ENCODE measurements at regions not wholly inside any gene's neighbourhood (a gene's known extent, or its start where the extent isn't known, plus 50 kb on each side); places are given as distances from the start of the nearest gene placed in this dataset.

DNA sequence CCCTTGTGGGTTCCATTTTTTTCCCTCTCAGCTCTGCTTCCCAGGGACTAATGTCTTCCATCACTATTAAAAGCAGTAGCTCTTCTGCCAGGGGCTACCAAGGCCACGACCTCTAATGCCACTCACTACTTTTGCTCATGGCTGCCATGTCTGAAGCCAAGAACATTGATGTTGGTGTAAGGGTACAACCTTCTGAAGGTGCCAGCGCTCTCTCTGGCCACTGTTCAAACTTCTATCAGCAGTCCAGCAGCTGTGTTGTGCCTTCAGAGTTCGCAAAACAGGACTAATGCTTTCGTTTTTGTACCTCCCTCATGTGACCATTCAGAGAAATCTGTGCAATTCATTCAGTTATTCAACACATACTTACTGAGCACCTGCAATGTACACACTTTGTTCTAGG lies 121.5 kb upstream of the ENPEP start:
- WGBS, 2 donors, result 32 to 36% methylated on average over 4 of the region's 4 CpGs

DNA sequence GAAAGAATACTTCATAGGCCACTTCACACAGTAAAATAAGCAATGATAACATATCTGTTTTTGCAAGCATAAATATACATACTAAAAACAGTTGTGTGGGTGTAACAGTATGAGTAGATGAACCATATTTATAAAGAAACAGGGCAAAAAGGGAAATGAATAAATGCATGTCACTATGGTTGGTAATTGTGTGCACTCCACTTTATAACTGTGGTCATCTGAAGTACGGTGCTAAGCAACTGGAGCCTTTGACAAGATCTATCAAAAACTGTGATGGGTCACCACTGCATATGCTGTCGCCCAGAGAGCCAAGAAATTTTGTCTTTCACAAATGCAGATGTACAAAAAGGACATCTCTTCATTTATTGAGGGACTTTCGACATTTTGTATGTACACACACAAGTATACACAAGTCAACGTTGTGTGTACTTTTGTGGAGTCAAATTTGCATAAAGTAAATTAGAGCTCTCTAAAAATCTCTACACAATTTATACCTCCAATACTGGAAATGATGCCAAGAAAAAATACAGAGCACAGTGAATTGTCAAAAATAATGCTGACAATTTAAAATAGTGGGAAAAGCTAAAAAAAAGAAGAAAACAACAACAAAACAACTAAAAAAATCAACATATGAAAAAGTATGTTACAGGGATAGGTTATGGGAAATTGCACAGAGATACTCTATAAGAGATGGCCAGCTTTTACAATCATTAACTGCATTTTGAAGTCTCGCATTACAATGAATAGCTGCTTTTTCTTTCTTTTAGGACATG lies 123.1 kb upstream of the ENPEP start:
- DNase-seq, result no peak

More for the DNA sequence above, 121.5 kb upstream of the ENPEP start:
- H3K4me3 ChIP-seq, result no peak overlapping the region
- DNase-seq (no peak), ATAC-seq (no peak)
- TF ChIP-seq, protein P1, sequence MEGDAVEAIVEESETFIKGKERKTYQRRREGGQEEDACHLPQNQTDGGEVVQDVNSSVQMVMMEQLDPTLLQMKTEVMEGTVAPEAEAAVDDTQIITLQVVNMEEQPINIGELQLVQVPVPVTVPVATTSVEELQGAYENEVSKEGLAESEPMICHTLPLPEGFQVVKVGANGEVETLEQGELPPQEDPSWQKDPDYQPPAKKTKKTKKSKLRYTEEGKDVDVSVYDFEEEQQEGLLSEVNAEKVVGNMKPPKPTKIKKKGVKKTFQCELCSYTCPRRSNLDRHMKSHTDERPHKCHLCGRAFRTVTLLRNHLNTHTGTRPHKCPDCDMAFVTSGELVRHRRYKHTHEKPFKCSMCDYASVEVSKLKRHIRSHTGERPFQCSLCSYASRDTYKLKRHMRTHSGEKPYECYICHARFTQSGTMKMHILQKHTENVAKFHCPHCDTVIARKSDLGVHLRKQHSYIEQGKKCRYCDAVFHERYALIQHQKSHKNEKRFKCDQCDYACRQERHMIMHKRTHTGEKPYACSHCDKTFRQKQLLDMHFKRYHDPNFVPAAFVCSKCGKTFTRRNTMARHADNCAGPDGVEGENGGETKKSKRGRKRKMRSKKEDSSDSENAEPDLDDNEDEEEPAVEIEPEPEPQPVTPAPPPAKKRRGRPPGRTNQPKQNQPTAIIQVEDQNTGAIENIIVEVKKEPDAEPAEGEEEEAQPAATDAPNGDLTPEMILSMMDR (IDR thresholded peaks at IDR 0.05), result no peak
- TF ChIP-seq POLR2A (IDR thresholded peaks at IDR 0.05), result no peak
- no peak overlapping the region for H3K27ac ChIP-seq
- no peaks in the 10 kb centered on the region for H3K9me3 ChIP-seq
- intact Hi-C loops (cut with DNase I), result no loop called here
- no peaks in the 10 kb centered on the region for H3K27me3 ChIP-seq
- H3K36me3 ChIP-seq (replicated peaks in 1 of 2; ENCODE audit: insufficient read depth in 1 of 2, low read depth in 2 of 2), result no peaks in the 10 kb centered on the region
- H3K4me1 ChIP-seq, result no peaks in the 10 kb centered on the region

DNA sequence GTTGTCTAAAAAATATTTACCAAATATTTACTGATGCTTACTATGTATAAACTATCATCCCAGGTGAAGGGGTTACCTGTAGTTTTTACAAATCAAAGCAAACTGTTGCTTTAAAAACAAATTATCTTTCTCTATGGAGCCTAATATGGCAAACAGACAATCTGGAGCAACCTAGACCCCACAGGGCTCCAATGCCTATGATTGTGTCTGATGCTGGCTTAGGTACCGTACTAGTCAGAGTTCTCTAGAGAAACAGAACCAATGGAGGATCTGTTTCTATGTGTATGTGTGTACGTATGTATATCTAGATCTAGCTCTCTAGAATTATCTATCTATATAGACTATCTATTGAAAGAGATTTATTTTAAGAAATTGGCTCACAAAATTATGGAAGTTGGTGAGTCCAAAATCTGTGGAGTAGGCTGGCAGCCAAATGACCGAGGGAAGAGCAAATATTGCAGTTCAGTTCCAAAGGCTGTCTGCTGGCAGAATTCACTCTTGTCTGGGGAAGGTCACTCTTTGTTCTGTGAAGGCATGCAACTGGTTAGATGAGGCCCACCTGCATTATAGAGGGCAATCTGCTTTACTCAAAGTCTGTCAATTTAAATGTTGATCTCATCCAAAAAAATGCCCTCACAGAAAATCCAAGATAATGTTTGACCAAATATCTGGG lies 127.1 kb upstream of the ENPEP start:
- TF ChIP-seq POLR2A (IDR thresholded peaks at IDR 0.05), result no peak
- TF ChIP-seq, protein P1 (IDR thresholded peaks at IDR 0.05), result no peak
- Histone ChIP-seq H3K27ac (no peak overlapping the region), H3K36me3 (replicated peaks in 1 of 2; ENCODE audit: insufficient read depth in 1 of 2, low read depth in 2 of 2) (no peaks in the 10 kb centered on the region), H3K27me3 (no peaks in the 10 kb centered on the region), H3K9me3 (no peaks in the 10 kb centered on the region), H3K4me3 (no peak overlapping the region), H3K4me1 (no peaks in the 10 kb centered on the region)
- DNase-seq (no peak), ATAC-seq (no peak)
- intact Hi-C loops (cut with DNase I), result no loop called here
- 59 to 68% methylated on average over 3 of the region's 3 CpGs for WGBS, 2 donors

More for the DNA sequence above, 123.1 kb upstream of the ENPEP start:
- no peak overlapping the region for H3K4me3 ChIP-seq
- no peaks in the 10 kb centered on the region for H3K27me3 ChIP-seq
- no peak overlapping the region for H3K27ac ChIP-seq
- H3K4me1 ChIP-seq, result no peaks in the 10 kb centered on the region
- 55 to 60% methylated on average over 5 of the region's 5 CpGs for WGBS, 2 donors
- TF ChIP-seq, protein P1 (IDR thresholded peaks at IDR 0.05), result no peak
- TF ChIP-seq POLR2A (IDR thresholded peaks at IDR 0.05), result no peak
- no peaks in the 10 kb centered on the region for H3K36me3 ChIP-seq (replicated peaks in 1 of 2; ENCODE audit: insufficient read depth in 1 of 2, low read depth in 2 of 2)
- no peak for ATAC-seq
- intact Hi-C loops (cut with DNase I), result no loop called here
- no peaks in the 10 kb centered on the region for H3K9me3 ChIP-seq

DNA sequence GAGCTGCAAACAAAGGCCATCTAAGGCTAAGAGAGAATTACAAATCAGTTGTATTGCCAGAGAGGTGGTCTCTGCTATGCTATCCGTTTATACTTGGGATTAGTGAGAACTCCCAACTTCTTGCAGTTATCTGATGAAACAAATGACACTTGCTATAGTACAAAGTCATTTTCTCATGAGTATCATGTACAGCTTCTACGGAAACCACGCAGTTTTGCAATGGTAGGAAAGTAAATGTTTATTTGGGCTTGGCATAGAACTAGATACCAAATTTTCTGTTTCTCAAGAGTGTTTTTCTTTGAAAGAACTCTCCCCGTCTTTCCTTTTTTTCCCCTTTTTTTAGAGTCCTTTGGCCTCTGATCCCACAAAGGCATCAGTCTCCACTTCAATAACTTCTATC lies 128.2 kb upstream of the ENPEP start:
- H3K4me3 ChIP-seq, result no peak overlapping the region
- H3K9me3 ChIP-seq, result no peaks in the 10 kb centered on the region
- no peaks in the 10 kb centered on the region for H3K27me3 ChIP-seq
- H3K27ac ChIP-seq, result no peak overlapping the region
- ATAC-seq (no peak), DNase-seq (no peak)
- no peak for TF ChIP-seq POLR2A (IDR thresholded peaks at IDR 0.05)
- TF ChIP-seq, protein P1 (IDR thresholded peaks at IDR 0.05), result no peak
- 43 to 59% methylated on average over 4 of the region's 4 CpGs for WGBS, 2 donors
- no peaks in the 10 kb centered on the region for H3K4me1 ChIP-seq
- intact Hi-C loops (cut with DNase I), result no loop called here
- no peaks in the 10 kb centered on the region for H3K36me3 ChIP-seq (replicated peaks in 1 of 2; ENCODE audit: insufficient read depth in 1 of 2, low read depth in 2 of 2)
